GM21447 (cell line): ENCODE measurements at regions not wholly inside any gene's neighbourhood (a gene's known extent, or its start where the extent isn't known, plus 50 kb on each side); places are given as distances from the start of the nearest gene placed in this dataset.

Source experiments
- ATAC-seq: cut with Tn5 transposase; IDR thresholded peaks from one replicate; pipeline ENCODE4 v1.9.1; 2021; ENCODE audit not compliant: unreplicated experiment

GRCh38 chr2:184507254-184507653 lies 91.1 kb upstream of the ZNF804A start:
- ATAC-seq, result no peak

- ATAC-seq, result no peak
Measured at GRCh38 chr2:184517402-184517801, 80.9 kb upstream of the ZNF804A start.

- ATAC-seq, result no peak
Measured at GRCh38 chr2:184520441-184520840, 77.9 kb upstream of the ZNF804A start.

- ATAC-seq, result no peak
Measured at GRCh38 chr2:184523732-184524131, 74.6 kb upstream of the ZNF804A start.

GRCh38 chr2:184524551-184525382 lies 73.6 kb upstream of the ZNF804A start:
- ATAC-seq, result no peak

- ATAC-seq, result no peak
Measured at GRCh38 chr2:184527058-184527457, 71.3 kb upstream of the ZNF804A start.

GRCh38 chr2:184528119-184528518 lies 70.2 kb upstream of the ZNF804A start:
- ATAC-seq, result no peak

- ATAC-seq, result no peak
Measured at GRCh38 chr2:184530239-184530638, 68.1 kb upstream of the ZNF804A start.

GRCh38 chr2:184530959-184531358 lies 67.4 kb upstream of the ZNF804A start:
- ATAC-seq, result no peak

- no peak for ATAC-seq
Measured at GRCh38 chr2:184532551-184532950, 65.8 kb upstream of the ZNF804A start.

- no peak for ATAC-seq
Measured at GRCh38 chr2:184534986-184535385, 63.3 kb upstream of the ZNF804A start.

- ATAC-seq, result no peak
Measured at GRCh38 chr2:184540246-184540789, 58.0 kb upstream of the ZNF804A start.

GRCh38 chr2:184541591-184541990 lies 56.7 kb upstream of the ZNF804A start:
- no peak for ATAC-seq

GRCh38 chr2:184543832-184544231 lies 54.5 kb upstream of the ZNF804A start:
- ATAC-seq, result no peak
